ENCODE measurements at regions not wholly inside any gene's neighbourhood (a gene's known extent, or its start where the extent isn't known, plus 50 kb on each side); places are given as distances from the start of the nearest gene placed in this dataset.

DNA sequence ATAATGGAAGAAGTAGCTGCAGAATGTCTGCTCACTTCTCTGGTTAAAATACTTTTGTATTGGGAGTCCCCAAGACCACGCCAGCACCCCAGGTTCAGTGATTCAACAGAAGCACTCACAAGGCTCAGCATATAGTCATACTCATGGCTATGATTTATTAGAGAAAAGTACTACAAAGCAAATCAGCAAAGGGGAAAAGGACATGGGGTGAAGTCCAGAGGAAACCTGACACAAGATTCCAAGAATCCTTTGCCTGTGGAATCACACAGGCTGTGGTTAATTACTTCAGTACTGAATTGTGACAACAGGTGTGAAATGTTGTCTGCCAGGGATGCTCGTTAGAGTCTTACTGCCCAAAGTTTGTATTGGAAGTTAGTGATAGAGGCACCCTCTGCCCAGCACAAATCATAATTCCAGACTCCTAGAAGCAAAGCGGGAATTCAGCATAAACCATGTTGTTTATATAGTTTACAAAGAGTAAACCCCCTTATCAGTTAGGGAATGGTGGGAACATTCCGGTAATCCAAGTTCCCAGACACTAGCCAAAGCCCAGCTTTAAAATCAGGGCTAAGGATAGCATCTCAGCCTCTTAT is 79.4 kb downstream of the HYCC1 start:
- no peaks in the 10 kb centered on the region for H3K4me1 ChIP-seq (ENCODE audit: insufficient read depth, low read length)
- H3K27me3 ChIP-seq (ENCODE audit: low read length) = no peaks in the 10 kb centered on the region
- no peaks in the 10 kb centered on the region for H3K9me3 ChIP-seq (ENCODE audit: low read length)
- H2AFZ ChIP-seq (ENCODE audit: low read length) = no peak overlapping the region
- no peak overlapping the region for H3K27ac ChIP-seq (ENCODE audit: low read length)
- no peak overlapping the region for H3K9ac ChIP-seq (ENCODE audit: low read length)
- no TSS peak for BruUV-seq (replicated peaks)
- no peaks in the 10 kb centered on the region for H3K36me3 ChIP-seq (ENCODE audit: low read depth, low read length)
- no peaks in the 10 kb centered on the region for H3F3A ChIP-seq (ENCODE audit: low read length, unreplicated experiment)
- no peaks in the 10 kb centered on the region for H4K20me1 ChIP-seq (ENCODE audit: low read length)
- DNase-seq = no peak
- H3K79me2 ChIP-seq (ENCODE audit: low read length) = no peaks in the 10 kb centered on the region
- TF ChIP-seq EZH2phosphoT487 (IDR thresholded peaks at IDR 0.05; ENCODE audit: borderline replicate concordance, low read length) (no peak), EZH2 (IDR thresholded peaks at IDR 0.05; ENCODE audit: low read length, unreplicated experiment) (no peak)
- TF ChIP-seq, protein P1, sequence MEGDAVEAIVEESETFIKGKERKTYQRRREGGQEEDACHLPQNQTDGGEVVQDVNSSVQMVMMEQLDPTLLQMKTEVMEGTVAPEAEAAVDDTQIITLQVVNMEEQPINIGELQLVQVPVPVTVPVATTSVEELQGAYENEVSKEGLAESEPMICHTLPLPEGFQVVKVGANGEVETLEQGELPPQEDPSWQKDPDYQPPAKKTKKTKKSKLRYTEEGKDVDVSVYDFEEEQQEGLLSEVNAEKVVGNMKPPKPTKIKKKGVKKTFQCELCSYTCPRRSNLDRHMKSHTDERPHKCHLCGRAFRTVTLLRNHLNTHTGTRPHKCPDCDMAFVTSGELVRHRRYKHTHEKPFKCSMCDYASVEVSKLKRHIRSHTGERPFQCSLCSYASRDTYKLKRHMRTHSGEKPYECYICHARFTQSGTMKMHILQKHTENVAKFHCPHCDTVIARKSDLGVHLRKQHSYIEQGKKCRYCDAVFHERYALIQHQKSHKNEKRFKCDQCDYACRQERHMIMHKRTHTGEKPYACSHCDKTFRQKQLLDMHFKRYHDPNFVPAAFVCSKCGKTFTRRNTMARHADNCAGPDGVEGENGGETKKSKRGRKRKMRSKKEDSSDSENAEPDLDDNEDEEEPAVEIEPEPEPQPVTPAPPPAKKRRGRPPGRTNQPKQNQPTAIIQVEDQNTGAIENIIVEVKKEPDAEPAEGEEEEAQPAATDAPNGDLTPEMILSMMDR (conservative IDR thresholded peaks at IDR 0.05; ENCODE audit: low read depth, low read length) = no peak
- ATAC-seq = no peak
- POLR2A ChIA-PET (ENCODE audit: unreplicated experiment) = no interaction called here
- no peaks in the 10 kb centered on the region for H3K9me2 ChIP-seq (replicated peaks; ENCODE audit: low read length)
- H3K4me3 ChIP-seq (ENCODE audit: low read length) = no peak overlapping the region
- H3K4me2 ChIP-seq (ENCODE audit: low read length) = no peak overlapping the region
- CTCF ChIA-PET = no interaction called here
- intact Hi-C loops (cut with micrococcal nuclease) = loop anchor here (5.0 kb wide), 1 partner anchor 78 kb away; the partner anchor contains the start of gene HYCC1

DNA sequence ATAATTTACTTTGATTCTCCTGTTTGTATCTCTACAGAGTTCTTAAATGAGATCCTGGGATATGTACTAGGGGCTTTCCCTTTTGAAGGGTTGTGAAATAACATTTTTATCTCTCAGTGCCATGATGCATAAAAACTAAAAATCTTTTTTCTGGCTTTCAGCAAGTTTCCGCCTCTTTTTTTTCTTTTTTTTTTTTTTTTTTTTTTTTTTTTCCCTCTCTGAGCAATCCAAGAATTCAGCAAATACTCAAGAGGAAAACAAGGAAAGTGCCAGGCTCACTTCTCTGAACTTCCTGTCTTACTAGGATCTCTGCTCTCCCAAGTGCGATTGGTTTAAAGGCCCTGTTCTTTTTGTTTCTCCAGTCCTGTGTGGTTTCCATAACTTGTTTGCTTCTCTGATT is 79.9 kb downstream of the HYCC1 start:
- TF ChIP-seq, protein P1 (conservative IDR thresholded peaks at IDR 0.05; ENCODE audit: low read depth, low read length) = no peak
- TF ChIP-seq EZH2 (IDR thresholded peaks at IDR 0.05; ENCODE audit: low read length, unreplicated experiment) (no peak), EZH2phosphoT487 (IDR thresholded peaks at IDR 0.05; ENCODE audit: borderline replicate concordance, low read length) (no peak)
- Histone ChIP-seq H3K27ac (ENCODE audit: low read length) (no peak overlapping the region), H3F3A (ENCODE audit: low read length, unreplicated experiment) (no peaks in the 10 kb centered on the region), H4K20me1 (ENCODE audit: low read length) (no peaks in the 10 kb centered on the region), H3K9me2 (replicated peaks; ENCODE audit: low read length) (no peaks in the 10 kb centered on the region), H3K9ac (ENCODE audit: low read length) (no peak overlapping the region), H3K4me1 (ENCODE audit: insufficient read depth, low read length) (no peaks in the 10 kb centered on the region), H3K9me3 (ENCODE audit: low read length) (no peaks in the 10 kb centered on the region), H3K4me3 (ENCODE audit: low read length) (no peak overlapping the region), H3K79me2 (ENCODE audit: low read length) (no peaks in the 10 kb centered on the region), H2AFZ (ENCODE audit: low read length) (no peak overlapping the region), H3K4me2 (ENCODE audit: low read length) (no peak overlapping the region), H3K36me3 (ENCODE audit: low read depth, low read length) (no peaks in the 10 kb centered on the region), H3K27me3 (ENCODE audit: low read length) (no peaks in the 10 kb centered on the region)
- no TSS peak for BruUV-seq (replicated peaks)
- ChIA-PET CTCF (no interaction called here), POLR2A (ENCODE audit: unreplicated experiment) (no interaction called here)
- ATAC-seq (no peak), DNase-seq (no peak)
- intact Hi-C loops (cut with micrococcal nuclease) = loop anchor here (5.0 kb wide), 1 partner anchor 78 kb away; the partner anchor contains the start of gene HYCC1

DNA sequence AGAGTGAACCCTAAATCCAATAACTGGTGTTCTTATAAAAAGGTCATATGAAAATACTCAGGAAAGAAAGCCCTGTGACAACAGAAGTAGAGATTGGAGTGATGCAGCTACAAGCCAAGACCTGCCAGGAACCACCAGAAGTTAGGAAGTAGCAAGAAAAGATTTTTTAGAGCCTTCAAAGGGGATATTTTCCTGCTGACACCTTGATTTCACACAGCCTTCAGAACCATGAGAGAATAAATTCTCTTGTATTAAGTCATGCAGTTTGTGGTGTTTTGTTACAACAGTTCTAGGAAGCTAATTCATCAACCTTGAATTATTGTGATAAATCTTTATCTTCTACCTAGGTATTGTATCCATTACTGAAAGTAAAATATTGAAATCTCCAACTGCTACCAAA is 81.0 kb downstream of the HYCC1 start:
- DNase-seq = no peak
- no peaks in the 10 kb centered on the region for H4K20me1 ChIP-seq (ENCODE audit: low read length)
- H3K4me1 ChIP-seq (ENCODE audit: insufficient read depth, low read length) = no peaks in the 10 kb centered on the region
- no peak overlapping the region for H3K4me3 ChIP-seq (ENCODE audit: low read length)
- H3K9me2 ChIP-seq (replicated peaks; ENCODE audit: low read length) = no peaks in the 10 kb centered on the region
- no peaks in the 10 kb centered on the region for H3F3A ChIP-seq (ENCODE audit: low read length, unreplicated experiment)
- H3K27me3 ChIP-seq (ENCODE audit: low read length) = no peaks in the 10 kb centered on the region
- ChIA-PET CTCF (no interaction called here), POLR2A (ENCODE audit: unreplicated experiment) (no interaction called here)
- H3K27ac ChIP-seq (ENCODE audit: low read length) = no peak overlapping the region
- no TSS peak for BruUV-seq (replicated peaks)
- H2AFZ ChIP-seq (ENCODE audit: low read length) = no peak overlapping the region
- no peaks in the 10 kb centered on the region for H3K79me2 ChIP-seq (ENCODE audit: low read length)
- H3K4me2 ChIP-seq (ENCODE audit: low read length) = no peak overlapping the region
- no peak overlapping the region for H3K9ac ChIP-seq (ENCODE audit: low read length)
- no peaks in the 10 kb centered on the region for H3K36me3 ChIP-seq (ENCODE audit: low read depth, low read length)
- TF ChIP-seq EZH2 (IDR thresholded peaks at IDR 0.05; ENCODE audit: low read length, unreplicated experiment) = no peak
- TF ChIP-seq, protein P1 (conservative IDR thresholded peaks at IDR 0.05; ENCODE audit: low read depth, low read length) = no peak
- TF ChIP-seq EZH2phosphoT487 (IDR thresholded peaks at IDR 0.05; ENCODE audit: borderline replicate concordance, low read length) = no peak
- intact Hi-C loops (cut with micrococcal nuclease) = loop anchor here (1.0 to 5.0 kb wide), 2 partner anchors 79 to 122 kb away; partner anchors contain the start of gene HYCC1
- no peaks in the 10 kb centered on the region for H3K9me3 ChIP-seq (ENCODE audit: low read length)
- no peak for ATAC-seq

All from PC-3 (cell line).